ENCODE measurements at regions not wholly inside any gene's neighbourhood (a gene's known extent, or its start where the extent isn't known, plus 50 kb on each side); places are given as distances from the start of the nearest gene placed in this dataset.

GRCh38 chr3:124094496-124094895 is 102.6 kb upstream of the ROPN1 start (continued):
- no peak for TF ChIP-seq PRDM4 (CRISPR knock-in tag; IDR thresholded peaks at IDR 0.05; ENCODE audit: borderline replicate concordance)
- no peak for TF ChIP-seq ERF (CRISPR knock-in tag; IDR thresholded peaks at IDR 0.05)
- TF ChIP-seq ZNF337 (CRISPR knock-in tag; IDR thresholded peaks at IDR 0.05; ENCODE audit: borderline replicate concordance, low read depth): no peak

GRCh38 chr3:124097362-124098131 is 105.6 kb upstream of the ROPN1 start:
- FAIRE-seq (no peak), DNase-seq (ENCODE audit: low spot score) (no peak), ATAC-seq (no peak)
- CTCF ChIA-PET (ENCODE audit: low intra/inter-chr PET ratio, low total read pairs): no interaction called here
- no peaks in the 10 kb centered on the region for H3K36me3 ChIP-seq (replicated peaks in 1 of 2; ENCODE audit: control insufficient read depth in 1 of 2, insufficient read depth in 2 of 2, low read length in 2 of 2)
- intact Hi-C loops (cut with micrococcal nuclease; ENCODE audit: unreplicated experiment) (no loop called here), in situ Hi-C loops (cut with HindIII; ENCODE audit: extremely low pct_ligation_motif_present, low pct_unique_long_range_greater_than_20kb) (no loop called here)
- no peak overlapping the region for H3K9ac ChIP-seq (ENCODE audit: insufficient read depth, low read depth, low read length)
- H3K27ac ChIP-seq (ENCODE audit: extremely low read length, insufficient read depth, low read length): no peak overlapping the region
- H3K4me3 ChIP-seq (replicated peaks in 1 of 3; ENCODE audit: insufficient read depth in 1 of 3, low read depth in 2 of 3, low read length in 3 of 3): no peak overlapping the region
- no peak overlapping the region for H2AFZ ChIP-seq (ENCODE audit: low read length)
- H3K27me3 ChIP-seq (ENCODE audit: control insufficient read depth in 1 of 2, insufficient read depth in 2 of 2, low read length in 2 of 2): 0 out of 5 replicates have a peak, but pooled peaks cover 0 to 3% of the 10 kb centered on the region in 2 experiments
- no peaks in the 10 kb centered on the region for H3K9me3 ChIP-seq (ENCODE audit: low read length)
- no peak overlapping the region for H3K4me2 ChIP-seq (ENCODE audit: low read depth, low read length)
- WGBS (ENCODE audit: low lambda C conversion rate): under 1% methylated on average over 5 of the region's 5 CpGs
- H4K20me1 ChIP-seq (ENCODE audit: insufficient read depth, low read length): no peaks in the 10 kb centered on the region
- no TSS peak for BruUV-seq (replicated peaks)
- no peaks in the 10 kb centered on the region for H3K79me2 ChIP-seq (ENCODE audit: insufficient read depth, low read length)
- H3K4me1 ChIP-seq (ENCODE audit: insufficient read depth, low read length): no peaks in the 10 kb centered on the region
- POLR2A ChIA-PET: no interaction called here
- TF ChIP-seq ADNP (CRISPR knock-in tag; IDR thresholded peaks at IDR 0.05) (no peak), MAFG (CRISPR knock-in tag; IDR thresholded peaks at IDR 0.05) (no peak), ZNF451 (CRISPR knock-in tag; IDR thresholded peaks at IDR 0.05) (no peak), CC2D1A (CRISPR knock-in tag; IDR thresholded peaks at IDR 0.05) (no peak), ZUFSP (CRISPR knock-in tag; IDR thresholded peaks at IDR 0.05; ENCODE audit: borderline replicate concordance) (no peak), ZNF7 (CRISPR knock-in tag; IDR thresholded peaks at IDR 0.05) (no peak), NR1H2 (CRISPR knock-in tag; IDR thresholded peaks at IDR 0.05; ENCODE audit: borderline replicate concordance, low read depth) (no peak), HES4 (CRISPR knock-in tag; IDR thresholded peaks at IDR 0.05; ENCODE audit: borderline replicate concordance) (no peak), CEBPB (IDR thresholded peaks at IDR 0.05; ENCODE audit: borderline replicate concordance, low read depth, low read length) (no peak), ZNF543 (CRISPR knock-in tag; IDR thresholded peaks at IDR 0.05) (no peak), KLF6 (CRISPR knock-in tag; IDR thresholded peaks at IDR 0.05) (no peak), ZFP36L1 (CRISPR knock-in tag; IDR thresholded peaks at IDR 0.05) (no peak), AHR (CRISPR knock-in tag; IDR thresholded peaks at IDR 0.05) (no peak), SNAI1 (CRISPR knock-in tag; IDR thresholded peaks at IDR 0.05; ENCODE audit: borderline replicate concordance) (no peak), MYC (CRISPR knock-in tag; IDR thresholded peaks at IDR 0.05; ENCODE audit: borderline replicate concordance) (no peak), ZNF800 (CRISPR knock-in tag; IDR thresholded peaks at IDR 0.05) (no peak)

Data from HepG2 (cell line).